HG03060 (cell line): ENCODE measurements at regions not wholly inside any gene's neighbourhood (a gene's known extent, or its start where the extent isn't known, plus 50 kb on each side); places are given as distances from the start of the nearest gene placed in this dataset.

Source experiments
- ATAC-seq: cut with Tn5 transposase; IDR thresholded peaks from one replicate; pipeline ENCODE4 v1.9.1; 2021; ENCODE audit warnings: low read depth, moderate number of reproducible peaks; ENCODE audit not compliant: unreplicated experiment

DNA sequence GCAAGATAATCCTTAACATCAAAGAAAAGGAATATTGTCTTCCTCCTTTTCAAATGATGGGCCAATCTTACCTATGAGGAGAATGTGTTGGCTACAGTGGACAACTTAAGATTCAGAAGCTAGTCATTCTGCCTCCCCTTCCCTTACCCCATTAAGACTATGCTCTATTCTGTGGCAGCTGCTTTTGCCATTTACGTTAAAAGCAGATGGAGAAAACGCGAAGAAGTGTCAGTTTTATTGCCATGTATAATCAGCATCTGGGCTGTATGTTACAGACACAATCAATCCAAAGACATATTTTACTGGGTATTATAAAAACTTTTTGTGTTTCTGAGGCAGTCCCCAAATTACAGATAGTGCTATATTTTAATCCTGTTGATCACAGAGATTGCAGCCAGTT is 196.1 kb upstream of the PACRGL start:
- no peak for ATAC-seq

DNA sequence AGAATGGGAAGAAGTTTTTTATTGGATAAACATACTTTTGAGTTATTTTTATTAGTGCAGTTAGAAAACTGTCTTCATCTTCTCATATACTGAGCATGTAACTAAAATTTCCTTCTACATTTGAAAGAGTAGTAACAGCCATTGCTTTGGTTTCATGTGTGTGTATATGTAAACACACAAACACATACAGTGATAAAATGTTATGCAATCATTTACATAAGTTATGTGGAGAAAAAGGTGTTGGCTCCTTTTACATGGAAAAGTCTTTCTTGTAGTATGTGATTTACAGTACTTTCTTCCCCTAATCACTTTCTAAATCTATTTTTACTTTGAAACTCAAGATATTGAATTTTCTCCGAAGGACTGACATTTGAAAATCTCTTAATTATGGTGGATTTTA is 194.3 kb upstream of the PACRGL start:
- ATAC-seq, result no peak

DNA sequence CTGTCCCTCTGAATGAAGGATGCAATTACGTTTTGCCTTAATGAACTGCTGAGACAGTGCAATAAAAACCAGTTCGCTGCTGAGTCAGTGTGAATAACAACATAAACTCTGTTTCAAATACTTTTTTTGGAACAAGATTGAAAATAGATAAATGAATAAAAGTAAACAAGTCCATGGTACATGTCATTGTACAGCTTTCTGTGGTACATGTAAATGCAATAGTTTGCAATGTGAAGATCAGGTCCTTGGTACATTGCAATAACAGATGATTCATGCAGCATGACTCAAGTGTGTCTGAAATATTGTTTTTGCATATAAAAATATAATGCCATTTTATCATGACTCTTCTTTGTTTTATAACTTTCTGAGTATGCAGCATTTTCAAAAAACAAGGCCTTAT is 193.4 kb upstream of the PACRGL start:
- ATAC-seq, result no peak

DNA sequence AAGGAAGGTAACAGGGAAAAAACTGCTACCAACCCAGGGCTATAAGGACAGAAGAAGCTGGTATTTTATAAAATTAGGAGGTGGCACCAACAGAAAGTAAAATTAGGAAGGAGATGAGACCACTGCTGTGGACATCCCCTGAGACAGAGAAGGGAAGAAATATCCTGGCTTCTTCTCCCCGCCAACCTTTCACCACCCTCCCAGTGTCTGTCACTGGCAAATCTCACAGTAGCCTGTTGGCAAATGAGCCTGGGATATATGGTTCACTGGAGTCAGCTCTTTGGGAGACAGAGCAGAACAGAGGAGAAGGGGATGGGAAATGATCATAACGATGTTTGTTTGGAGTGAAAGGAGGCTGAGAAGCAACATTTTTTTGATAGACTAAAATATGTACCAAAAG is 190.9 kb upstream of the PACRGL start:
- ATAC-seq, result no peak

DNA sequence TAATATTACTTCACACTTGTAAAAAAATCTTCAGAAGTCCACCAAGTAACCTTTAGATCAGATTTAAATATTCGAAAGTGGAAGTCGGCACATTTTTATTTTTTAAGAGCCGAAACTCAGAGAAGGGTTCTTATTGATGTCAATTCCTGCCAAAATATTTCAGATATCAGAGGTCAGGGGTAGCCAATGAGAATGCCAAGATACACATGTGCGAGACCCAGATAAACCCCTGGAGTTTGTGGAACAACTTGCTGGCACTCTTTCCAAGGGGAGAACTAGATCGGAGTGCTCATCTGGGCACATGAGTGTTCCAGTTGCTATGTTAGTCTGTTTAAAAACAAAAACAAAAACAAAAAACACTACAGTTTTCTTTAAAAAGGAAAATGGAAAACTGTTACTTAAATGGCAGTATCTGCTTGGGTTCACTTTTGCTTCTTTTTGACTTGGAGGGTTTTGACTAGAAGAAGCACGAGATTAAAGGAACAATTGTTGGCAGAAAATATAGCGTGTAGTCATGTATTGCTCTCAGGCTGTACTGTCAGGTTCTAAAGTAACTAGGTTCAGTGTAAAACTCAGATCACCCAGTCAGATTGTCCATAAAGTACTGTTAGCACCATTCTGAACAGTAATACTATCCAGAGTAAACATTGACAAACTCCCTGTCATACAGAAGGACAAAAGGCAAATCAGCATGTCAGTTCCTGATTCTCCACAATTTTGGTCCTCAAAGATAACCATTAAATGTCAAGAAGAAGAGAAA is 188.0 kb upstream of the PACRGL start:
- no peak for ATAC-seq

DNA sequence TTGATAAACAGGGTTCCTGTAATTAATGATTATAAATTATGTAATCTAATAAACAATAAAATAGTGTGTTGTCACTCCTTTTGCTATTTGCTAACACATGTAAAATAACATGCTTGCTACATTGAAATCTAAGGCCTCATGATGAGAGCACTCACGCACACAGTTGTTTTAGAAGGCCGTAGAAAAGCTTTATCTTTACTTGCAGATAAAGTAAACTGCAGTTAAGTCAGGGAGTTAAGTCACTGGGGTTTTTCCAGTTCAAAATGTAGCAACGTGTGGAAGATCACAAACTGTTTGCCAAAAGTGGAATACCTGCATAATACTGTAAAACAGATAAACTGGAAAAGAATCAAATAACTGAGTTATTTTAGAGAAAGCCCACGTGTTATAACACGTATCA is 187.3 kb upstream of the PACRGL start:
- no peak for ATAC-seq

DNA sequence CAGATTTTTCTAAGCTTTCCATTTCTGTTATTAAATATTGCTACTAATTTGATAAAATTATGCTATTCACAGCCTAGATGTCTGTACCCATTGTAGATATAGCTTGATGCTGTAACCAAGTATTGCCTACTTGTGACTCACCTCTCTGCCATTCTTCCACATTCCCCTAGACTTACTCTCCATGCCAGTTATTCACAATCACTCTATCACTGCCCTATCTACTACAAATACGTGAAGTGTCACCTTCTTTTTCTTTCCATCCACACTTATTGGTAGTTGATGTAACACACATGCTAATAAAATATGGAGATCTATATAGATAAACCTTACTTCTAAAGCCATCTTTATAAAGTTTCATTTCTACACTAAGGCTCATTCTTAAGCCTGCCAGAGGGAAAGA is 179.4 kb upstream of the PACRGL start:
- no peak for ATAC-seq

DNA sequence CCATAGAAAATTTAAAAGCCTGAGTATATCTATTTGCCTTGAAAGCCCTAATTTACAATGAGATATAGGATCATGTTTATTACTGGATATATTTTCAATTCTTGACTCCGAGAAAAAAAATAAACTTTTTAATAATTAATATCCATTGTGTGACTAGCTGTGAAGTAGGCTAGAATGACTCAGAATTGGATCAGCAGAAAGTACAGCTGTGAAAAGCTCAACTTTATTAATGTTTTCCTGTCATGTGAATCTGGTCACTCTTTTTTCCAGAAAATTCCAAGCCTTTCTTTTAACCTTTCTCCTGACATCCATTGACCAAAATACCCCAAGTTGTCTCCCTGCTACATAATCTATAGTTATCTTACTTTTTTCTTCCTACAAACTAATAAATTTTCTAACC is 171.8 kb upstream of the PACRGL start:
- ATAC-seq, result no peak

DNA sequence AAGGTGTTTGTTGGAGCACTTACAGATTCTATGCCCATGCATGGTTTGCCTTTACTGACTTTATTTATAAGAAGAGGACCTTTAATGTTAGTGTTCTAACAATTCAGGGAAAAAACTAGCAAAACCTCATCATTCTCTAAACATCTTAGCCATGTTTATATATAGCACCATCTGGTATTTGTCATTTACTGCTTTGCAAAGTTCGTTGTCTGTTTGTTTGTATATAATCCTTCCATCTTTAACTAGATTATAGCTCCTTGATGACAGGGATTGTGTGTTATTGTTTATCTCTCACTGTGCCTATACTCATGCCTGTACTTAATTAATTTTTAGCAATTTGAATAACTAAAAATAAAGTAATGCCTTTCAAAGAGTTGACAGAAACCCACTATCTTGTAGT is 170.6 kb upstream of the PACRGL start:
- ATAC-seq, result no peak

DNA sequence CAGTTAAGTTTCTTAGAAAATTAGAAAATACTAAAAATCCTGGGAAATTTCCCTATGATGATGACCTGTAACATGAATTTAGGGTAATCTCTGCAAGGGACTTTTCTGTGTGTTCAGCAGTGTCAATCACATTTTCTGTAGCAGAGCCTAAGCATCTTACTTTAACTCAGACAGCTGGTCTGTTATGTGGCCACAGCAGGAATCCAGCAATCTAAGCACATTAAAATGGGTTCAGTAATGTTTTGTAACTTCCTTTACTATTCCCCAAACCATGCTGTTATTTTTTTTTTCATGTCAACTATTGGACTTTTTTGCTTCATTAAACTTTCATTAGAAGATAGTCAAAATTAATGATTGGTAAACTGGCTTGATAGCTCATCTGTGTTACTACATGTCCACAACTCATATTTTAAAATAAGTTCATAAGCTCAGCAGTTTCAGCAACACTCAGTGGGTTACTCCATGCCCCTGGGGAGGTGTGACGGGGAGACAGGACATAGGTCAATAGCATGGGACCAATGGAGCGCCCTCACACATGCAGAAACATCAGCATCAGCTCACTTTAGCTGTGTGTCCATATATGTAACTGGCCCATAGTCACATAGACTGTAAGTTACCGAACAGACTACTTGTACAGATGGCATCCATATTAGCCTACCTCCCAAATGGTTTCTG is 168.0 kb upstream of the PACRGL start:
- no peak for ATAC-seq

DNA sequence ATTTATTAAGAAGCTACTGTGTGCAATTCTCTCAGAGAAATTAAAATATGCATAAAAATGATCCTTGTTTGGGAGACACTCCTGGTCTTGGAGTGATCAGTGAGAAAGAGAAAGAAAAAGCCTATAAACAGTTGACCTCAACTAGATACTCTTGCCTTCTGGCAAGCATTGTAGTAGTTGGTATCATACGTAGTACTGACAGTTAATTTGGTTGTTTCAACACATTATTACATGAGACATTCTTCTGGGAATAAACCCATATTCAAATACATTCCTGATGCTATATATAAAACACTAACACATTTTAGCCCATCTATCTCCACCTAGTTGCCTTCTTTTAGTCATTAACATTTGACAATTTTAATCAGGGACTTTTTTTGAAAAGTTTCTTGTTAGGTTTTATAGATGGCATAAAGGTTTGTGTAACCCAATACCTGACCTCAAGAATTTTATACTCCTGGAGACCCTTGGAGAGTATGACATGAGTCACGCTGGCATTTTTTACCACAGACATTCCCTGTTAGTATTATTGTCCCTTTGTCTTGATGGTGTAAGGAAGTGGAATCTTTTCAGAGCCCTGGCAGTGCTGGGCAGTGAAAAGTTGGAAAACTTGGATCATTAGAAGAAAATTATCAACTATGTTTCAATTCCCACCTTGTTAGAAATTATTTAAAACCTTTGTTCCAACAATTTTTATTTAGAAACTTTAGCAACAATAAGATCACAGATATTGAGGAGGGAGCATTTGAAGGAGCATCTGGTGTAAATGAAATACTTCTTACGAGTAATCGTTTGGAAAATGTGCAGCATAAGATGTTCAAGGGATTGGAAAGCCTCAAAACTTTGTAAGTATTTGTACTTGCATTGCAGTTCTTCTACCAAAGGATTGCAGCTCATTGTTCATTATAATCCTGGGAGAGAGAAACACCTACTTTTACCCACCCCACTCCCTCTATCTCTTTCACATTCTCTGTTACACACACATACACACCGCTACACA is 167.1 kb upstream of the PACRGL start:
- no peak for ATAC-seq

DNA sequence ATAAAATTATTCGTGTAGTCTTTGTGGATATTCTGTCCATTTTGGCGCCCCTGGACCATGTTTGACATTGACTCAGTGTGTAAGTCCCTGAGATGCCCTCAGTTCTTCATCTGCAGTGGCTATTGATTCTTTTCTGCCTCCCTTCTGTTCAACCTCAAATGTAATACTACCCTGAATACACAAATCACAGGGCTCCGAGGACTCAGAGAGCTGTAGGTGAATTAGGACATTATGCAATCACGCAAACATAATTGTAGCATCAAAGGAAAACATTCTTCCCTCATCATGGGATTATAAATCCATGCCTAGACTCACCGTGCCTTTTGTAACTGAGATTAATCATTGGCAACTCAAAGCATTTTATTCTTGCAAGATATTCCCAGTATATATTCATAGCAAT is 161.4 kb upstream of the PACRGL start:
- ATAC-seq, result no peak

DNA sequence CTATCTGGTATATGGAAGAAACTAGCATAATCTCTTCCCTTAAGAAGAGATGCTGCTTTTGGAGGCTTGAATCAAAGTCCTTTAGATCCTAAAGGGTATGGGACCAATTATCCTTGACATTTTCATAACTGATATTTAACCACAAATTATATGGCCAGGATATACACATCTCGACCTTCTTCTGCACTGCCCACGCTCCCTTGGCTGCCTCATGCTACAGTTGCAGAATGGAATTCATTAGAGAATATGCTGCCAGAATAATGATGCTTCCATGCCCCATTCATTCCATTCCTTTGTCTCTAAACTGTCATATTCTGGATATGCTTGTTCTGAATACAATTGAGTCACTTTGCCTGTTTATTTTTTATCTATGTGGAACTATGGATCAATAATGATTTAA is 157.1 kb upstream of the PACRGL start:
- no peak for ATAC-seq

DNA sequence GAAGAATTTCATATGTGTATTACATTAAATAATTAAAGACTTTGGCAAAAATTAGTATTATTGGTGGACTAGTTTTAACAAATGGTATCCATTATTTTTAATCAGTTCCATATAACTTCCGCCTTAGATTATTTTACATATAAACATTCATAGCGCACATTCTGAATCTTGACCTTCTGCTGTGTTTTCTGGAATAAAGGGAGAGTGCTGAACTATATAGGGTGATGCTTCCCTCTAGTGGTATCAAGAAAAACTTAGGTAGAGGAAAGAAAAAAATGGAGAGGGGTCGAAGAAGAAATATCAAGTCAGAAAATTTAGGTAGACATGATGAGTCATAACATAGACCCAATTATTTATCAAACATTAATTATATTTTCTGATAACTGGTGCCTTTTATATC is 155.6 kb upstream of the PACRGL start:
- ATAC-seq, result no peak

DNA sequence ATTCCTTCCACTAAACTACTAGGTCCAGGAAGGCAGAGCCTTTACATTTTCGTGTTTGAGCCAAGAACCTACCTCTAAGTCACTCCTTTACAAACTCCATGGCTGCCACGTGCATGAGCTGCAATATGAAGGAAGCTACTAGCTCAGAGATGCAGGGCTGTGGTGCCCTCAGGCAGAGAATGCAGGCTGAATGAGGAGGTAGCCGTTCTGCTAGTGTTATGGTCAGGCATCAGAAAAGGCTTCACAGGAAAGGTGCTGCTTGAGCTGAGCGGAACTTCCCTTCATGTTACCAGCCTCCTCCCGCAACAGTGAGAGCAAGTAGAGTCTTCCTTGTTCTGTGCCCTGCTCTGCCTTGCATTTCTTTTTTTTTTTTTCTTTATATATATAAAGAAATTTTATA is 148.3 kb upstream of the PACRGL start:
- ATAC-seq, result no peak

DNA sequence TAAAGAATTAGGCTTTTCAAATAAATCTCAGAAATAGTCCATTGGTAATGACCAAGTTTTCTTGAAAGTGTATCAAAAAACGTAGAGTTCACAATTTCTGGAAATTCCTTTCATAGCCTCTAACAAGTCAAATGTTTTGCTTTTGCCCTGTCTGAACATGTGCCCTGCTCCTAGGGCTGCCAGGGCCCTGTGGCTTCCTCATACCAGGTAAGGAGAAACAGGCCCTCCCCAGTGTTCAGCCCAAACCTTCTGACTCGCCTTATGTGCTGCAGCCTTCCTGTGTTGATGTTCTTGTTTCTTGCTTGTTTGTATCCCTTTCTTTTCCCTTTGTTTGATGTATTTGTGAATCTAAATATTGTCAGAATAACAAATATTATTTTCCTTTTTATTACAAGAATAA is 146.1 kb upstream of the PACRGL start:
- ATAC-seq, result no peak

DNA sequence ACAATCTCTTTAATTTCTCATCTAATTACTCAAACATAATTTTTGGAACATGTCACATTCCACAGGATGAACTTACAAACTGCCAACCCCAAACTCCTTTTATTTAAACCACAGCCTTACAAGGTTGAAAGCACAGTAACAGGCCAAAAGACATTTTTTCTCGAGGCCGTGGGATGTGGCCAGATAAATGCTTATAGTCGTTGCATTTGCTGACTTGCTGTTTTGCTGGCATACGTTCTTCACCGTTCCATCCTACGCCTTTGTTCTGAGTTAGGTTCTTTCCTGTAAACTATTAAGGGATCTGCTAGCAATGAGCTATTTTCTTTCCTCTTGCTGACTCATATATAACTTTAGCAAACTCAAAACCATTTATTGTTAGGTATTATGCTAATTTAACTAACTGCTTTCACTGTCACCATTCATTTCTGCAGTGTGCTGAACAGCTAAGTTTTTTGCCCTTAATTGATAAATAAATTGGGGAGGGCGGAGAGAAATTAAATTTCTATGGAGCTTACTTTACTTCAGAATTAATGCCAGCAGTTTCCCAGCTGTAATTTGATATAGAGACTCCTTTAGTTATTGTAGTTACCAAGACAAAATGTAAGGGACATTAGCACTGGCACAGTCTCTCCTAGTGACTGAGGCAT is 135.1 kb upstream of the PACRGL start:
- no peak for ATAC-seq

DNA sequence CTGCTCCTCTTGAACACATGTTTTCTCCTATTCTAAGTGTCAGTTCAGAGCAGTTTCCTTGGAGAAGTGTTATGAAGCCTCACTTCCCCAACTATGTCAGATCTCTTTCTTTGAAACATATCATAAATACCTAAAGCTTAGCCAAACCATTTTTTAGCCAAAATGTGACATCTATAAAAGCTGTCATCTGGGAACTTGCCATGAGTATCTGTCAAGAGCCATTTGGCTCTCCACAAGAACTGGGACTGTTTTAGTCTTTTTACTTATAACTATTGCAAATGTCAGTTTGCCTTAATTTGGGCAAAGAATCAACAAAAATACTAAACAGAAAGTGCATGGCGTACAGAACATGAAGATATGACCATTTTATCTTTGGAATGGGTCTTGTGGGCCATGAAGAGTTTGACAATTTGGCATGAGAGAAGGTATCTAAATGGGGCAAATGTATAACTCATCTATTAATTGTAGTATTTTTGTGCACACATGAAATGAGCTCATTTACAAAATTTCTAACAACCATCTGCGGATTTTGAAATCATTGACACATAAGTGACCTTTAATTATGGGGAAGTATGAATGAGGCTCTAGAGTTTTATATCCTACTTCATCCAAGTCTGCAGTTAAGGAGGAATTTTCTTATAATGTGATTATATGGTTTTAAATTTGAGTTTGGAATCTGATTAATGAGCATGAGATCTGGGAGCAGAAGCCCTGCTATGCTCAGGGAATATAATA is 129.1 kb upstream of the PACRGL start:
- no peak for ATAC-seq

DNA sequence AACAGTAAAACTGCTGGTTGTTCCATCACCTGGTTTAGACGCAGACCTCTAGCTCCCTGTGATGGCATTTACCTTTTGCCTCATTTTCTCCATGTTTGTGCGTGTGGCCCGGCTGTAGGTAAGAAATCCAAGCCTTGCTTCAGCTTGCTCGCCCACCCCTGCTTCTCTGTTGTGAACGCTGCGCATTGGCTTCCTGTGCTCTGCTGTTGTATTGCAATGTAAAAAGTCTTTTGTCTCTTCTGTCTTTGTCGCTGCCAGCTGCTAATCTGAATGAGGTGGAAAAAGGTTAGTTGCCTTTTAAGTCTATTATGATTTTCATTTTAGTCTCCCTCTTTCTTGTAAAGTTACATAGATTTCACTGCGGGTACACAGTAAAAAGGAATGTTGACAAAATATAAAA is 127.3 kb upstream of the PACRGL start:
- ATAC-seq, result no peak

DNA sequence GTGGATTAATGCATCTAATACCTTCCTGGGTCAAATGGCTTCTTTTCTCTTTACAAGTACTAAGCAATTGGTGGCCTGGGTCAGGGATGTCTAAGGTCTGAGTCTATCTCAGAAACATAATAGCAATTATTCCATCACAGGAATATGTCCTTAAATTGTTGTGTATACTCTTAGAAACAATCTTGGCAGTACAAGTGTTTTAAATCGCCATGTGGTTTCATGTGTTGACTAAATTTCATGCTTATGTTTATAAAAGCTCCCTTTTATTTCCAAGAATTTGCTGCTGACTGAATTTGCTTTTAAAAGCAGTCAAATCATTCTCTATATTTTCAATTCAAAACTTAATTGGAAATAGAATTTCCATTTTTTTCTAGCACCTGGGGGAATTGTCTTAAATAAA is 125.3 kb upstream of the PACRGL start:
- ATAC-seq, result no peak
